COLO668 (cell line): ENCODE measurements at regions not wholly inside any gene's neighbourhood (a gene's known extent, or its start where the extent isn't known, plus 50 kb on each side); places are given as distances from the start of the nearest gene placed in this dataset.

Experiments
- DNase-seq: peaks from one replicate; lab custom pipeline; 2025; ENCODE audit not compliant: unreplicated experiment; lab: John Stamatoyannopoulos, UW

DNA sequence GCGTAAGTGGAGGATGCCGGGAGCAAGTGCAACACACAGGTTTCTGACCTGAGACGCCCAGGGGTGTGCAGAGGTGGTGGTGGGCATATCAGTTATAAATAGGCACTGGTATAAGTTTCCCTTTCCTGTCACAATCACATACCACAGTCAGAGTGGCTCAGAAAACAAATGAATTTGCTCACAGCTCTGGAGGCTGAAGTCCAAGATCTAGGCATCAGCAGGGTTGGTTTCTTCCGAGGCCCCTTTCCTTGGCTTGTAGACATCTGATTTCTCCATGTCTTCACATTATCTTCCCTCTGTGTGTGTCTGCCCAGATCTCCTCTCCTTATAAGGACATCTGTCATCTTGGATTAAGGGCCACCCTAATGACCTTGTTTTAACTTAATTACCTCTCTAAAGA is 250.5 kb upstream of the TNRC6C start:
- no peak for DNase-seq

DNA sequence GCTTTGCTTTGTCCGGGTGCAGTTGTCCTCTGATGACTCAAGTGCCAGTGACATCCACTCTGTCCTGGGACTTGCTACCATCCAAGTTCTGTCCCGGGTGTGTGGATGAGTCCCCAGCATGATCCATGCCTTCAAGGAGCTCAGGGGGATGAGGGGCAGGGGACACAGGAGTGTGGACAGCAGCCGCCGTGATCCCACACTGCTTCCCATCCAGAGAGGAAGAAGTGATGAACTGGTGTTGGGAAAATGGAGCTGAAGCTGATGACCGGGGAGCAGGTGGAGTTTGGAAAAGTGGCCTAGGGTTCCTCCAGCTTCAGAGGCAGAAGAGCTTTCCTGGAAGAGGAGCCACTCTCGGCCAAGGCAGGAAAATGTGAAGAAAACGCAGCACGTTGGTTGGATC is 249.6 kb upstream of the TNRC6C start:
- no peak for DNase-seq

DNA sequence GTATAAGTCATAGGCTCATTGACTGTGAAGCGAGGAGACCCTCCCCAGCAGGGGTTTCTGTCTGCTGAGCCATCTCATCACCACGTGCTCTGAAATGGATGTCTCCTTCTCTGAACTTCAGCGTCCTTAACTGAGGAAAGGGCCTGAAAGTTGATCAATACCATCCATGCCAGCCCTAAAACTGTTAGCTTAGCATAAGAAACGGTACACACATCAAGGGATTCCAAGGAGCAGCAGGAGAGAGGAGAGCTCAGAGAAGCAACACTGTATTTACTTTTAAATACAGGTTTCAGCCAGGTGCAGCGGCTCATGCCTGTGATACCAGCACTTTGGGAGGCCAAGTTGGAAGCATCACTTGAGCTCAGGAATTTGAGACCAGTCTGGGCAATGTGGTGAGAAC is 248.9 kb upstream of the TNRC6C start:
- DNase-seq: no peak

DNA sequence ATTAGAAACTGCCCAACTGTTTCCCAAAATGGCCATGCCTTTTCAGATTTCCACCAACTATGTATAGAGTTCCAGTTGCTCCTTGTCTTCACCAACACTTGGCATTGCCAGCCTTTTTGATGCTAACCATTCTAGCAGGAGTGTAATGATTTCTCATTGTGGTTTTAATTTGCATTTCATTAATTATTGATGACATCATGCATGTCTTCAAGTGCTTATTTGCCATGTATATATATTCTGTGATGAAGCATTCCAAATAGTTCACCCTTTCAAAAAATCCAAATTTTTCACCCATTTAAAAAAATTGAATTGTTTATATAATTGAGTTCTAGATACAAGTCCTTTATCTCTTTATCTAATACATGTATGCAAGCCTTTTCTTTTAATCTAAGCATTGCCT is 245.9 kb upstream of the TNRC6C start:
- DNase-seq: no peak

DNA sequence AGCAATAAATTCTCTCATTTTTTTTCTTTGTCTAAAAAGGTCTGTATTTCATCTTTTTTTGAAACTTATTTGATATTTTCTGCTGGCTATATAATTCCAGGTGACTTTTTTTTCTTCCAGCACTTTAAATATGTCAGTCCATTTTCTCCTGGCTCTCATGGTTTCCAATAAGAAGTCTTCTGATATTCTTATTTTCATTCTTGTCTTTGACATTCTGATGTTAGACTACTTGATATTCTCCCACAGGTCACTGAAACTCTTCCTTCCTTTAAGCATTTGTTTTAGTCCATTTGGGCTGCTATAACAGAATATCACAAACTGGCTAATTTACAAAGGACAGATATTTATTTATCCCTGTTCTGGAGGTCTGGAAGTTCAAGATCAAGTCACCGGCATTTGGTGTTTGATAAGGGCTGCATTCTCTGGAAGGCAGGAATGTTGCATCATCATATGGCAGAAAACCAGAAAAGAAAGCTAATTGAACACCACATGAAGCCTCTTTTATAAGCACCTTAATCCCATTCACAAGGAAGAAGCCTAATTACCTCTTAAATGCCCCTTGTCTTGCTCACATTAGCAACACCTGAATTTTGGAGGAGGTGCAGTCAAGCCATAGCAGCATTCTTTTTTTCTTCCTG is 242.1 kb upstream of the TNRC6C start:
- no peak for DNase-seq

DNA sequence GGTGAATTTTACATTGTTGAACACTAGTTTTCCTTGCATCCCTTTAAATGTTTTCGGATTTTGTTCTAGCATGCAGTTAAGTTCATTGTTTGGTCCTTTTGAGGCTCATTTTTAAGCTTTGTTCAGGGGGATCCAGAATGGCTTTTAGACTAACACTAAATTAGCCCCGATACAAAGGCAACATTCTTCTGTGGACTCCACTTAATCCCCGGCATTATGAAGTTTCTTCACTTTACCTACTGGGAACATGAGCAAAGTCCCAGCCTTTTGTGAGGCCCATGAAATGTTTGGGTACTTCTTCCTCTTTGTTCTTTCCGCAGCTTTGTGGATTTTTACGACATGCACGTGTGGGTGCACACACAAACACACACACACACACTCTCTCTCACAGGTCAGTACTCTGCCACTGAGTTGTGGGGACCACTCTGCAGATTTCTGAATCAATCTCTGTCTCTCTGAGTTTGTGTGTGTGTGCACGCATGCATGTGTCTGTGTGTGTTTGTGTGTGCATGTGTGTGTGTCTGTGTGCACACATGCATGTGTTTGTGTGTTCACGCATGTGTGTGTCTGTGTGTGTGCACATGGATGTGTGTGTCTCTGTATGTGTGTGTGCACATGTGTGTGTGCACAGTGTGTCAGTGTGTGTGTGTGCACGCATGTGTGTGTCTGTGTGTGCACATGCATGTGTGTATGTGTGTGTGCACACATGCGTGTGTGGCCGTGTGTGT is 240.4 kb upstream of the TNRC6C start:
- DNase-seq: no peak

DNA sequence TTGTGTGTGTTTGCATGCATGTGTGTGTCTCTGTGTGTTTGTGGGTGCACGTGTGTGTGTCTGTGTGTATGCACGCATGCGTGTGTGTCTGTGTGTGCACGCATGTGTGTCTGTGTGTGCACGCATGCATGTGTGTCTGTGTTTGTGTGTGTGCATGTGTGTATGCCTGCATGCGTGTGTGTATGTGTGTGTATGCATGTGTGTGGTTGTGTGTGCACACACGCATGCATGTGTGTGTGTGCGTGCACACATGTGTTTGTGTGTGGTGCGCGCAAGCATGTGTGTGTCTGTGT is 239.9 kb upstream of the TNRC6C start:
- no peak for DNase-seq

DNA sequence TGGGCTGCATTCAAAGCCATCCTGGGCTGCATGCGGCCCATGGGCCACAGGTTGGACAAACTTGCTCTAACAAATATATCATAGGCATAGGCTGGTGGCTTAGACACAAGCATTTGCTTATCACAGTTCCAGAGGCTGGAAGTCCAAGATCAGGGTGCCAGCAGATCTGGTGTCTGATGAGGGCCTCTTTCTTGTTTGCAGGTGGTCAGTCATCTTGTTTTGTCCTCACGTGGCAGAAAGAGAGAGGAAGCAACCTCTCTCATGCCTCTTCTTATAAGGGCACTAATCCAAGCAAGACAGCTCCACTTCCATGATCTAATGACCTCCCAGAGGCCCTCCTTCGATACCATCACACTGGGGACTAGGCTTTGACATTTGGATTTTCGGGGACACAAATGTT is 238.7 kb upstream of the TNRC6C start:
- no peak for DNase-seq

DNA sequence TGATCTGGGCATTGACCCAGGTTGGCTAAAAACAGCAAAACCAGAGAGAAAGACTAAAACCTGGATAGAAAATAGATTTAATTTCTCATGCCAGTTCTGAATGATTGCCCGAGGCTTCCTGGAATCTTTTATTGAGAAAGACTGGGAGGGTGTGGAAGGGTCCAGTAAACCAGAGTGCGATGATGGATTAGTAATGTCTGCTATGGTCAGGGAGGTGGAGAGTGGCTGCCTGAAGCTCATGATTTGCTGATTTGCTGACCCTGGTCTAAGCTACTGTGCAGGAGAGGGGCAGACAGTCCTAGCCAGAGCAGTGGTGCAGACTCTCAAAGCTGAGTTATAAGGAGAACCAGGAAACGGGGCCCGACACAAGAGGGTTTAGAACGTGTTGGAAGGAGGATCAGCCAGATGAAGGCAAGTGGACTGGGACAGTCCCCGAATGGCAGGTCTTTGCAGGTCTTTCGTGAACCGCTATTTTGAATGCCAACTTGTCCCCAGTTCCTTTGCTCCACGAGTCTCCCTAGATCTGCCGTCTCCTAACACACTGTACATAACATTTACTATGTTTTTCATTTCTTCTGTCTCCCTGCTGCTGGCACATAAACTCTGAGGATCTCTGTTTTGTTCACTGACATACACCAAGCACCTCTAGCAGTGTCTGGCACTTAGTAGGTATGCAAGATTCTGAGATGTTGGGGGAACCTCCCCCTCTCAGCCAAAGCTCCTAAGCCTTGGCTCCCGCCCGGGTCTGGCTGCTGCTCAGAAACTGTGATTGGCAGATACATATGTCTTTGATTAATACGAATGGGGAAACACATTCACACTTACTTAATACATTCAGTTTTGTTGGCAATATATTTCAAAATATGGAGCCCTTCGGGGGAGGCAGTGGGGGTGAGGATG is 237.3 kb upstream of the TNRC6C start:
- DNase-seq: no peak

DNA sequence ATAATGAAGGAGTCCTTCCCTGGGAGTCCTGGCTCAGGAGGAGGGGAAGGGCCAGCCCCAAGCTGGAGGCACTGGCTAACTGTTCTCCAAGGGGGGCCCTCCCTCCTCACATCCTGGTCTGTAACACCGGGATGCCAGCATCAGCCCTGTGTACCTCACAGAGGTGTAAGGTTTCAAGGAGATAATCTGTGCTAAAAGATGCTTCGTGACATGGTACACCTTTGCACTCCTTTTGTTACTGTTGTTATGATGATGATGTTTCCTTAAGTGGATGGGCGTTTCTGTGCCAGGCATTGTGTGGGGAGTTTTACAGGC is 236.7 kb upstream of the TNRC6C start:
- DNase-seq: no peak

DNA sequence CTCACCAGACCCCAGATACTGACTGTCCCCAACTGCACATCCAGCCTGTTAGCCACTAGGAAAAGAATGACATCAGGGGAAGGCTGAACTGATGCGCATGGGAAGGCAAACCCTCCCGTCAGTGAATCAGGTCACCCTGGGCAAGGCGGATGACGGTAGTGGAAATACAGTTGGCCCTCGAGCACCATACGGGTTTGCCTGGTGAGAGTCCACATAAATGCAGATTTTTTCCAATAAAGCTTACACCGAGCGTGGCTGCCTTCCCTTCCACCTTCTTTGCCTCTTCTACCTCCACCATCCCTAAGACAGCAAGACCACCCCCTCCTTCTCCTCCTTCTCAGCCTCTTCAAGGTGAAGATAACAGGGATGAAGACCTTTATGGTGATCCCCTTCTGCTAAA is 236.1 kb upstream of the TNRC6C start:
- DNase-seq: no peak

DNA sequence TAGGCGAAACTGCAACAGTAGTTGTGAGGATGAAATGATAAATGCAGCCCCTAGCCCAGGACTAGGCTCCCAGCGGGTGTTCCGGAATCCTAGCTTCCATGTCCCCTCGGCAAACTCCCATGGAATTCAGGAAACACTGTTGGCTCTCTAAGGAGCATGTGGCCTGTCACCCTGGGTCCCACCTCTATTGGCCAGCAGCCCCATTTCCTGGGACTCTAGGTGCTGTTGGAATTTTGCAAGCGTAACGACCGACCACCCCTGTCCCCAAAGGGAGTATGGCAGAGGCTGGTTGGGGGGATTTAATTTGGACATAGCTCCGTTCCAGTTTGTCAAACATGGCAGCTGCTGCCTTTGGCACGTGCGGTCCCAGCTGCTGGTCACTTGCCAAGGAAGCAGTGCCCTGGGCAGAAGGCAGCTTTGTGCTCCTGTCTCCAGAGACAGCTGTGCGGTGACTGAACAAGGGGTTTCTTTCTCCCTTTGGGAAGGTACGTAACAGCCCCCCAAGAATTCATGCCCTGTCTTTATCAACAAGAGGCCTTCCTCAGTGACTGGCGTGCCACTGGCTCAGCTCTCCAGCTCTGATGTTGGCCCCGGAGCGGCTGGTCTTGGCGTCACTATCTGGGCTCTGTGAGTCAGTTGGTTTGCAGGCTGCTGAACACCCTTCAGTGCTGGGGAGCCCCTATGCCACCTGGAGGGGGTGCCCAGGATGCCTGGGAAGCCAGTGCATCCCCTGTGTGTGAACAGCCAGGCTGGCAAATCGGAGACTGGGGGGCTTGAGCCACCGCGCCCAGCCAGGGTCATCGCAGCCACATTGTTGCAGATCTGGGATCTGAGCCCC is 235.2 kb upstream of the TNRC6C start:
- DNase-seq: no peak

DNA sequence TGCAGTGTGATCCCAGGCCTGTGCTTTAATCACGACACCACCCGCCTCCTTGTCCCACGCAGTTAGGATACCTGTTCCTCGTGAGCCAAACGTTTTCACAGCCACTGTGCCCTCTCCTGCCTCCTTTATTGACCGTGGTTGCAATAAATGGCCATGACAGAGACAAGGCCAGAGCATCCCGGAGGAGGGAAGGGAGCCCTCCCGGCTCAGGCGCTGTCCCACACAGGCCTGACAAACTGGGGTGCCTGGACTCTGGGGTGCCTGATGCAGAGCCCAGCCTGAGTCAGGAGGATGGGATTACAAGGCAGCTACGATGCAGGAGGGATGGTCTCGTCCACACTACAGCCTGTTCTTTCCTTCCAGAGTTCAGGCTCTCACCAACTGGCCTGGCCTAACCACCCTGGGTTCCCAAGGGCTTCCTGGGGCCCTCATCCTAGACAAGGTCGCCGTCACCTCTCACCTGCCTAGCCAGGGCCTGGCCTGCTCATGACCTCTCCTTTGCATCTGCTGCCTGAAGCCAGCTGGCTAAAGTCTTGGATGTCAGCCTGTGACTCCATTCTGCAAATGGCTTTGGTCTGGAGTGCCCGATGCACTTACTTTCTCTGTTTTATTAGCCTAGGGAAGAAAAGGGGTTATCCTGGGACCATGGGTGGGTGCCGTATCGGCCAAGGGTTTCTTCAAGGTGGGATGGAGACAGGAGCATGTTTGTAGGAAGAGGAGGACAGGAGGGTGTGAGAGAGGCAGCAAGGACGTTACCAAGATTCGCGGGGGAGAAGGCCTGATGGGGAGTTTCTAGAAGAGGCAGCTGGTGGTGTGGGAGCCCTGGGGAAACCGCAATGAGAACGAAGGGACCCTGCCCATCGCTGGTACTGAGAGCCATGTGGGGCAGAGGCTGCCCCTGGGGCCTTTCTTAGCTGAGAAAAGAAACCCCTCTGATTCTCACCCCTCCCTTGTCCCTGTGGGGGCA is 234.3 kb upstream of the TNRC6C start:
- DNase-seq: peak; percentile 24

DNA sequence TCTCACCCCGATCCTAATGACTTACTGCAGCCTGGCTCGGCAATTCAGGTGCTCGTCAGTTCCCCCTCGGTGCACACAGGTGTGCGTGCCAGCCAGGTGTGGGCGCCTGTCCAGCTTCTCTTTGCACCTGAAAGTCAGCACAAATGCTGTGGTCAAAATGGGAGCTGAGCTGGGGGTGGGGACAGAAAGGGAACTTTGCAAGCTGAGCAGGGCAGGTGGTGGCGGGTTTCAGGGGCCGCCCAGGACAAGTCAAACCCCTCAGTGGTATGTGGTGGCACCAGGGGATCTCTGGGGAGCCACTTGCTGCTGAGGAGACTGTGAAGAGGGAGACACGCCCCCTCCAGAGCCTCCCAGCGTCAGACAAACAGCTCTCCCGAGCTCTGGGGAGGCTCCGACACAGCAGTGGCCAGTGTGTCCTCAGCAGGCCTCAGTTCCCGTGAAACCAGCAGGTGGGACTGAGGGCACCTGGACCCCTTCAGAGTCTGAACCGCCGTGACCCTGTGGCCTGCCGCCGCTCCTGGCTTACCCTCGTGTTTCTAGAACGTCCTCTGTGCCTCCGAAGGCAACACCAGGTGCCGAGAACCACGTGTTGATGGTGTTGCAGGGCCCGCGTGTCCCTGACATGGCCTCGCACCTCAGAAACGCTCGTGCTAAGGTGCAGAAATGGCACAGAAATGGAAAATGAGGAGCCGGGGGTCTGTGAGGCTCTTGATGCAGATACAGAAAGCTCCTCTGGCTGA is 233.5 kb upstream of the TNRC6C start:
- peak; percentile 83 for DNase-seq

DNA sequence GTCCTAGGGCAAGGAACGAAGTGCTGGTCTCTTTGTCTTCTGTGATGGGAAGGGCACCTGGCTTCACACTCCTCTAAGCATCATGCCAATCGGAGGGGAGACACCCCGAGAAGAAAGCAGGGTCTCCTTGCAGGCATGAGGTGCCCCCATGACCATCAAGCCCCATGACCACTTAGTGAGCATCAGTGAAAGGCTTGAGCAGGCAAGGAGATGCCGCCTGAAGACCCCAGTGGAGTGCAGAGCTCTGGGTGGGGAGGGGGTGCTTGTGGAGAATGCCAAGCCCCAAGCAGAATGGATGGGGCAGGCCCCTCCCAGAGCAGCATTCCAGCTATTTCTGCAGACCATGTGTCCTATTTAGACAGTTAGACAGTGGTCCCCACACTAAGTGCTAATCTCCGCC is 232.7 kb upstream of the TNRC6C start:
- DNase-seq: no peak

DNA sequence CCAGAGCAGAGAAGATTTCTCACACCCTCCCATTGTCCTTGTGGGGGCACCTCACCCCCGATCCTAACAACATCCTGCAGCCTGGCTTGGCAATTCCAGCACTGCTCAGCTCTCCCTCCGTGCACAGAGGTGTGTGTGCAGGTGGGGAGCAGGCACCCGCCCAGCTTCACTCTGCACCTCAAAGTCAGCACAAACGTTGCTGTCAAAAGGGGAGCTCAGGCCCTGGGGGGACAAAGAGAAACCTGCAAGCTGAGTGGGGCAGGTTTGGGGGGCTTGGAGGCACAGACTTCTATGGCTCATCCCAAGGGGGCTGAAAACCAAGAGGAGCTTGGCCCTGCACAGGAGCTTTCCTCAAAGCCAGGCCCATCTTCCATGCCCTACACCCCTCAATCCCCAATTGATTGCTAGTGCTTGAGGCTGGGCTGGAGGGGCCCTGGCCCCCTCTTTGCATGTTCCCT is 231.9 kb upstream of the TNRC6C start:
- DNase-seq: no peak

DNA sequence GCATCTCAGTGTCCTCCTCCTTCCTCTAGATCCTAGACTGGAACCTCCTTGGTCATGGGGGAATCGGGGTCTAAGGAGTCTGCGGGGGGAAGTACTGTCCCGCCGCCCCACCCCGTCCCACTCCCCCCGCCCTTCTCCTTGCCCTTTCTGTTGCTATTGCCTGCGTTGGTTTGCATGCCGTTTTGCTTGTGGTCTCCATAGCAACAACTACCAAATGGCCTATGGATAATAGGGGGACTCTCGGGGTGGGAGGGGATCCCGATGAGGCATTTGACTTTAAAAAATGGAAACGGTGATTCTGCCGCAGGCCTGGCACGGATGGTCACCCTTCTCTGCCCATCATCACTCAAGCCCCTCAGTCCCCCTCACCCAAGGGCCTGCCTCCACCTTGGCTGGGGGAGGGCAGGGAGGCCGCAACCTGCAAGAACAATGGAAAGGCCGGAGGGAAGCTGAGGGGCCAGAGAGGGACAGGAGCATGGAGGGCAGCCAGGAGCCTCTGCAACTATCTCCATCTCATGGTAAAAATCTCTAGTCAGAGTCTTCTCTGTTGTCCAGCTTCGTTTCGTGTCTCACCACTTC is 231.4 kb upstream of the TNRC6C start:
- DNase-seq: no peak

DNA sequence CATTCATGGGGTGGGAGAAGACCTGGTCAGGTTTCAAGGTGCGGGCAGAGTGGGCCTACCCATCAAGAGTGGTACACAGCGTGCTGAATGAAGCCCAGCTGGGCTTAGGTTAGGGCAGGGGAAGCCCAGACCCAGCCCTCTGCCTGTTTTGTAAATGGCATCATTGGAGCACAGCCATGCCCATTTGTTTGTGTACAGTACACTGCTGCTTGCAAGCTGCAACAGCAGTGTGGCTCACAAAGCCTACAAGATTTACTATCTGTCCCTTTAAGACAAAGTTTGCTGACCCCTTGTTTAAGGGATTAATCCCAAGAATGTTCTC is 230.1 kb upstream of the TNRC6C start:
- DNase-seq: peak; percentile 68

DNA sequence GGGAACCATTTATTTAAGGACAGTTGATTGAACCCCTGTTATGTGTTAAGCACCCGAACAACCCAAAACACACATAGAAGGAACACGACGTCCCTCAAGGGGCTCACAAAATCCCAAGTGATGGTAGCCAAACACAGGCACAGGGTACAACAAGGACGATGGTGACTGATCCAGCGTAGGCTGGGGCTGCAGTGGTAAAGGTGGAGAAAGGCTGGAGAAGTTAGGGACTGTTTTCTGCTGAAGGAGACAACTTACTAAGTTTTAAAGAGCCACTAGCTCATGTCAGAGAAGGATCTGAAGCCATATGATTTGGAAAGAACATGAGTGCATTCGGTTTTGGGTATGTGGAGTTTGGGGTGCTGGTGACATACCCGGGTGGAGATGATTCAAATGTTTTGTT is 229.6 kb upstream of the TNRC6C start:
- DNase-seq: no peak
